CD4-positive, alpha-beta T cell treated with Interleukin-6 for 4 hours (primary cell): ENCODE measurements at regions not wholly inside any gene's neighbourhood (a gene's known extent, or its start where the extent isn't known, plus 50 kb on each side); places are given as distances from the start of the nearest gene placed in this dataset.
"Not testable (repeated sequence)": the region's sequence is repeated elsewhere in the genome, so short reads cannot be mapped to it uniquely, and the experiment has no call there.

Experiments used
- DNase-seq: peaks from one replicate; pipeline ENCODE4 v3.0.0-alpha.2; 2020; ENCODE audit warnings: mixed read lengths

DNA sequence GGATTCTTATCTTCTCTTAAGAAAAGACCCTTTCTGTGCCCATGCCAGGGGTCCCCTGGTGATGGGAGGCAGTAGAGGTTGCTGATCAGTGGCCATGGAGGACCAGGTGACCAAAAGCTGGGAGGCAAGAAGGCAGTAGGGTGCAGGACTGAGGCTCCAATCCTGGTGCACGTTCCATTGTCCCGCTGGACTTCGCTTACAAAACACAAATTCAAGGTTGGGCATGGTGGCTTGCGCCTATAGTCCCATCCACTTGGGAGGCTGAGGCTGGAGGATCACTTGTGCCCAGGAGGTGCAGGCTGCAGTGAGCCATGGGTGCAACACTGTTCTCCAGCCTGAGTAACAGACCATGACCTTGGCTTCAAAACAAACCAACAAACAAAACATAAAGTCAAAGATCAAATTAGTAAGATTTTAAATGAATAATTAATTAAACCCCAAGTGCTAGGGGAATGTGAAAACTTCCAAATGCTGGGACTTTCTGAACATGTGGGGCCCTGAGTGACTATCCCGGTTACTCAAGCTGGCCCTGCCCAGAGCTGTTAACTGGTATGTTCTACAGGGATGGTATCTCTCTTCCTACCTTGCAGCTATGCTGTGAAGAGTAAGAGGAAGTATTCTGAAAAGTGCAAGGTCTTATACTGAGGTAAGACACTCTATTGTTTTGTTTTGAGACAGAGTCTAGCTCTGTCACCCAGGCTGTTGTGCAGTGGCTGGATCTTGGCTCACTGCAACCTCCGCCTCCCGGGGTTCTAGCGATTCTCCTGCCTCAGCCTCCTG lies 97.6 kb downstream of the LYZL2 start:
- no peak for DNase-seq

DNA sequence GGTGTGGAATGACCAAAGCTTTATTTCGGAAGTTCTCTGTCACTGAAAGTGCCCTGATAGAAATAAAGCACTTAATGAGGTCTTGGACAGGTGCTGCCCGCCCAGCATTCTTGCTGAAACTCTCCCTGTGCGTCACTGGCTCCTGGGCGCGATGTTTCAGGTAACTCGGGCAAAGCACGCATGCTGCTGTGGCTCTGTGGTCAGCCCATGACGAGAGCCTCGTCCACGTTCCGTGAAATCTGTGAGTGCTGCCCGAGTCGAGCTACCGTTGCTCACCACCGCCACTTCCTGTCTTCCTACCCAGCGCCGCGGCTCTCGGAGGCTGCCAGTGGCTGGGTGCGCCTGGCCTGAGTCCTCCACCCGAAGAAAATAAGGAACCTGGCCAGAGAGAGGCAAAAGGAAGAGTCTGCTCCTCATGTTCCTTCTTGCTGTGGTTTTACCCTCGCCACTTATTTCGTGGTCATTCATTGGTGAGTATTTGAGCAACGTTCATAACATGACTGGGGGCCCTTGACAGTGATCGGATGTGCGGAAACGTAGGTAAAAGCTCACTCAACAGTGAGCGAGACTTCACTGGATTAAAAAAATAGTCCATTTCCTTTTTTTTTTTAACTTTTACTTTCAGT lies 95.5 kb downstream of the MAP3K8 start:
- DNase-seq = peak; percentile 79

DNA sequence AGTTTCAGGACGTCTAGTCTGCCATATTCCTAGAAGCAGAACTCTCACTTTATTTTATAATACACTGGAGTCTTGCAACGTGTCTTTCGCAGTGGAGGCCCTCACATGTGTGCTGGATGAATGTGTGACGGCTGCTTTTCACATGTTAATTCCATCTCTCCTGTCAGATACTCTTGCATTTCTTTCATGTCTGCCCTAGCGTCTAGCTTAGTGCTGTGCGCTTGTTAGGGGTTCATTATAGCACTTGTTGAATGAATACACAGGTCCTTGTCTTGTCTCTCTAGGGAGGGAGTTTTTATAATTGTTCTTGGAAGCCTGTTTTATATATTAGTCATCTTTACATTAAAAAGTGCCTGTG lies 94.4 kb downstream of the MAP3K8 start:
- DNase-seq = no peak

DNA sequence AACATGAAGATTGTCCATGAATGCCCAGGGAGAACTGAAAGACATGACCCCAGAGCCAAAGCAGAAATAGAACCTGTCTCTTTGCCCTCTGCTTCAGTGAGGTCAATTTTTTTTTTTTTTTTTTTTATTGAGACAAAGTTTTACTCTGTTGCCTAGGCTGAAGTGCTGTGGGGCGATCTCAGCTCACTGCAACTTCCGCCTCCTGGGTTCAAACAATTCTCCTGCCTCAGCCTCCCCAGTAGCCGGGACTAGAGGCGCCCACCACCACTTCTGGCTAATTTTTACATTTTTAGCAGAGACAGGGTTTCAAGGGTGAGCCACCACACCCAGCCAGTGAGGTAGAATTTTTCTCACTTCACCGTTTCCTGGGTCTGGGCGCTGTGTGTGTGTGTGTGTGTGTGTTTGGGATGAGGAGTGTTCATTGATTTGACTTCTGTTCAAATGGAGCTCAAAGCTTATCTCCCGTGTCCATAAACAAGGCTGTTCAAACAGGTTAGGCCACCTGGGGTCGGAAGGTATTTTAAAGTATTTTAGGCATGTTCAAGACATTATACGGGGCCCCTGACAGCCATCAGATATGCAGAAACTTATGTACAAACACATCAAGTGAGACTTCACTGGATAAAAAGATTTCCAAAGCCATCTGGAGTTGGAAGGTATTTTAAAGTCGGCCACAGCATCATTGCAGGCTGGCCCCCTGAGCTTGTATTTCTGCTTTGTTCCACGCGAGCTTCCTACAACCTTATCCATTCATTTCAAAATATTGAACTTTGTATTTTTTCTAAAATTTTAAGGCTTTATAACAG lies 93.8 kb downstream of the MAP3K8 start:
- DNase-seq = peak; percentile 20

DNA sequence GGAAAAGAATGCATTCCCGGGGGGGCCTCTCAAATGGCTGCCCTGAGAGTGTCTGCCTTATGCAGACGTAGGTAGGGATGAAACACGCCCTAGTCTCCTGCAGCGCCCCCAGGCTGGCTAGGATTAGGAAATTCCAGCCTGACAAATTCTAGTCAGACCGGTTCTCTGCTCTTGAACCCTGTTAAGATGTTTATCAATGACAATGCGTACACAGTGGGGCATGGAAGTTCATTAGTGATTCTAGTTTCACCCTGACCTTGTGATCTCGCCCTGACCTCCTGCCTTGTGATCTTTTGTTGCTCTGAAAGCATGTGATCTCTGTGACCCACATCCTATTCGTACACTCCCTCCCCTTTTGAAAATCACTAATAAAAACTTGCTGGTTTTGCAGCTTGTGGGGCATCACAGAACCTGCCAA lies 88.7 kb downstream of the MAP3K8 start:
- DNase-seq = not testable (repeated sequence)

DNA sequence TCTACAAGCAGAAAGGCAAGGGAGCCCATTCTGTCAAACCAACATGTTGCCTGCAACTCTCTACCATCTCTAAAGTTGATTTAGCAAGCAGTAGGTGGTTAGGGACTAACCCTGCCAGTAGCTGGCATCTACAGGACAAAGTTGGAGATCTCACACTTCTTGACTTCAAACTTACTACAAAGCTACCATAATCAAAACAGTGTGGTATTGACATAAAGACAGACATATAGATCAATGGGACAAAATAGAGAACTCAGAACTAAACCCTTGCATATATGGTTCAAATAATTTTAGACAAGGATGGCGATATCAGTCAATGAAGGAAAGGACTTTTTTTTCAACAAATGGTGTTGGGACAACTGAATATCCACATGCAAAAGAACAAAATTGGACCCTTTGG lies 84.9 kb downstream of the MAP3K8 start:
- no peak for DNase-seq
